ENCODE measurements at regions not wholly inside any gene's neighbourhood (a gene's known extent, or its start where the extent isn't known, plus 50 kb on each side); places are given as distances from the start of the nearest gene placed in this dataset.

GRCh38 chr11:135073870-135074269 lies 661.8 kb upstream of the B3GAT1 start:
- Histone ChIP-seq H3K79me1 (ENCODE audit: insufficient read depth, low read depth, low read length, poor library complexity, severe bottlenecking) (no peaks in the 10 kb centered on the region), H2BK20ac (ENCODE audit: low read depth, low read length, poor library complexity, severe bottlenecking) (no peak overlapping the region), H3K79me2 (ENCODE audit: insufficient read depth, low read length) (no peaks in the 10 kb centered on the region), H2AFZ (ENCODE audit: low read length) (no peak overlapping the region), H3K9me3 (ENCODE audit: control insufficient read depth, low read depth, low read length) (no peaks in the 10 kb centered on the region), H3K56ac (ENCODE audit: insufficient read length, low read depth, low read length) (no peak overlapping the region), H3T11ph (ENCODE audit: low read length) (no peak overlapping the region), H2BK15ac (ENCODE audit: low read depth, low read length) (no peak overlapping the region), H2AK5ac (ENCODE audit: insufficient read length, low read length) (no peak overlapping the region), H4K91ac (ENCODE audit: insufficient read length, low read depth, low read length) (no peak overlapping the region), H2BK5ac (ENCODE audit: insufficient read length, low read length) (no peak overlapping the region), H3K23ac (ENCODE audit: insufficient read length, low read depth, low read length) (no peak overlapping the region), H4K8ac (replicated peaks; ENCODE audit: insufficient read length, low read depth, low read length) (no peak overlapping the region), H3K4me1 (ENCODE audit: insufficient read depth, low read length) (no peaks in the 10 kb centered on the region), H3K18ac (ENCODE audit: insufficient read length, low read depth, low read length) (no peak overlapping the region), H3K27me3 (ENCODE audit: insufficient read depth, low read length) (no peaks in the 10 kb centered on the region), H4K20me1 (ENCODE audit: control insufficient read depth, insufficient read depth, insufficient read length) (no peaks in the 10 kb centered on the region), H3K14ac (ENCODE audit: insufficient read depth, low read length) (no peak overlapping the region), H2BK12ac (ENCODE audit: insufficient read length, low read depth, low read length) (no peak overlapping the region), H4K5ac (ENCODE audit: insufficient read length, low read depth, low read length) (no peak overlapping the region), H3K4ac (ENCODE audit: low read depth, low read length) (no peak overlapping the region), H3K9ac (ENCODE audit: extremely low read depth, insufficient read length, low read length) (no peak overlapping the region), H3K23me2 (ENCODE audit: insufficient read length, low read depth, low read length, poor library complexity, severe bottlenecking) (no peaks in the 10 kb centered on the region), H3K27ac (ENCODE audit: insufficient read length, low read depth, low read length) (no peak overlapping the region), H3K4me2 (ENCODE audit: insufficient read depth, insufficient read length, low read length) (no peak overlapping the region), H2BK120ac (ENCODE audit: low read depth, low read length, poor library complexity, severe bottlenecking) (no peak overlapping the region)
- Mint-ChIP-seq H3K27ac (no peak overlapping the region), H3K4me1 (peaks cover 0 to 22% of the 10 kb centered on the region in 2 experiments; a peak in 2 of 4 replicates), H3K27me3 (ENCODE audit: low read depth) (0 out of 2 replicates have a peak, but pooled peaks cover 4% of the 10 kb centered on the region), H3K4me3 (no peak overlapping the region), H3K36me3 (ENCODE audit: insufficient read depth in 1 of 3, low read depth in 3 of 3) (peaks cover 0 to 5% (median 2%) of the 10 kb centered on the region in 3 experiments; a peak in 2 of 7 replicates), H3K9me3 (peaks cover 22 to 32% of the 10 kb centered on the region in 2 experiments)
- no CpG with 5 or more reads among the region's 5 CpGs for WGBS (ENCODE audit: extremely low coverage, insufficient read length, low lambda C conversion rate)
- TF ChIP-seq, protein P1, sequence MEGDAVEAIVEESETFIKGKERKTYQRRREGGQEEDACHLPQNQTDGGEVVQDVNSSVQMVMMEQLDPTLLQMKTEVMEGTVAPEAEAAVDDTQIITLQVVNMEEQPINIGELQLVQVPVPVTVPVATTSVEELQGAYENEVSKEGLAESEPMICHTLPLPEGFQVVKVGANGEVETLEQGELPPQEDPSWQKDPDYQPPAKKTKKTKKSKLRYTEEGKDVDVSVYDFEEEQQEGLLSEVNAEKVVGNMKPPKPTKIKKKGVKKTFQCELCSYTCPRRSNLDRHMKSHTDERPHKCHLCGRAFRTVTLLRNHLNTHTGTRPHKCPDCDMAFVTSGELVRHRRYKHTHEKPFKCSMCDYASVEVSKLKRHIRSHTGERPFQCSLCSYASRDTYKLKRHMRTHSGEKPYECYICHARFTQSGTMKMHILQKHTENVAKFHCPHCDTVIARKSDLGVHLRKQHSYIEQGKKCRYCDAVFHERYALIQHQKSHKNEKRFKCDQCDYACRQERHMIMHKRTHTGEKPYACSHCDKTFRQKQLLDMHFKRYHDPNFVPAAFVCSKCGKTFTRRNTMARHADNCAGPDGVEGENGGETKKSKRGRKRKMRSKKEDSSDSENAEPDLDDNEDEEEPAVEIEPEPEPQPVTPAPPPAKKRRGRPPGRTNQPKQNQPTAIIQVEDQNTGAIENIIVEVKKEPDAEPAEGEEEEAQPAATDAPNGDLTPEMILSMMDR (conservative IDR thresholded peaks at IDR 0.05): no peak
- DNase-seq: no peak
